ENCODE measurements at regions not wholly inside any gene's neighbourhood (a gene's known extent, or its start where the extent isn't known, plus 50 kb on each side); places are given as distances from the start of the nearest gene placed in this dataset.

GRCh38 chr11:19502691-19503253 is 209.9 kb upstream of the NAV2 start:
- peaks cover 23% of the 10 kb centered on the region for H3K27me3 Mint-ChIP-seq (ENCODE audit: low read depth)
- DNase-seq (ENCODE audit: low spot score) = no peak
- no peaks in the 10 kb centered on the region for H3K9me3 Mint-ChIP-seq (ENCODE audit: low read depth)
- no peaks in the 10 kb centered on the region for H3K36me3 Mint-ChIP-seq (ENCODE audit: low read depth)
- no peak overlapping the region for H3K27ac Mint-ChIP-seq (ENCODE audit: unreplicated experiment)
- H3K4me3 Mint-ChIP-seq (ENCODE audit: unreplicated experiment) = no peak overlapping the region
- no peaks in the 10 kb centered on the region for H3K4me1 Mint-ChIP-seq (ENCODE audit: low read depth)
- no peak for TF ChIP-seq CTCF (IDR thresholded peaks at IDR 0.05)

GRCh38 chr11:19501631-19502030 is 211.0 kb upstream of the NAV2 start:
- DNase-seq (ENCODE audit: low spot score) = no peak
- H3K4me1 Mint-ChIP-seq (ENCODE audit: low read depth) = no peaks in the 10 kb centered on the region
- TF ChIP-seq CTCF (IDR thresholded peaks at IDR 0.05) = no peak
- no peak overlapping the region for H3K27ac Mint-ChIP-seq (ENCODE audit: unreplicated experiment)
- no peaks in the 10 kb centered on the region for H3K9me3 Mint-ChIP-seq (ENCODE audit: low read depth)
- no peak overlapping the region for H3K4me3 Mint-ChIP-seq (ENCODE audit: unreplicated experiment)
- H3K36me3 Mint-ChIP-seq (ENCODE audit: low read depth) = no peaks in the 10 kb centered on the region
- peaks cover 20% of the 10 kb centered on the region for H3K27me3 Mint-ChIP-seq (ENCODE audit: low read depth)

- Mint-ChIP-seq H3K4me1 (ENCODE audit: low read depth) (no peaks in the 10 kb centered on the region), H3K36me3 (ENCODE audit: low read depth) (peaks cover 3% of the 10 kb centered on the region), H3K4me3 (ENCODE audit: unreplicated experiment) (no peak overlapping the region), H3K27ac (ENCODE audit: unreplicated experiment) (no peak overlapping the region), H3K27me3 (ENCODE audit: low read depth) (peaks cover 23% of the 10 kb centered on the region), H3K9me3 (ENCODE audit: low read depth) (peaks cover 2% of the 10 kb centered on the region)
- no peak for TF ChIP-seq CTCF (IDR thresholded peaks at IDR 0.05)
- no peak for DNase-seq (ENCODE audit: low spot score)
Observed at GRCh38 chr11:19499999-19500398, 212.6 kb upstream of the NAV2 start.

GRCh38 chr11:19499026-19499669 is 213.5 kb upstream of the NAV2 start:
- no peak overlapping the region for H3K4me3 Mint-ChIP-seq (ENCODE audit: unreplicated experiment)
- no peak overlapping the region for H3K27ac Mint-ChIP-seq (ENCODE audit: unreplicated experiment)
- H3K4me1 Mint-ChIP-seq (ENCODE audit: low read depth) = no peaks in the 10 kb centered on the region
- H3K27me3 Mint-ChIP-seq (ENCODE audit: low read depth) = peaks cover 19% of the 10 kb centered on the region
- TF ChIP-seq CTCF (IDR thresholded peaks at IDR 0.05) = no peak
- no peak for DNase-seq (ENCODE audit: low spot score)
- peaks cover 3% of the 10 kb centered on the region for H3K36me3 Mint-ChIP-seq (ENCODE audit: low read depth)
- peaks cover 2% of the 10 kb centered on the region for H3K9me3 Mint-ChIP-seq (ENCODE audit: low read depth)

GRCh38 chr11:19493446-19494213 is 219.0 kb upstream of the NAV2 start:
- Mint-ChIP-seq H3K4me1 (ENCODE audit: low read depth) (no peaks in the 10 kb centered on the region), H3K36me3 (ENCODE audit: low read depth) (peaks cover 3% of the 10 kb centered on the region), H3K9me3 (ENCODE audit: low read depth) (peaks cover 2% of the 10 kb centered on the region), H3K27me3 (ENCODE audit: low read depth) (peaks cover 31% of the 10 kb centered on the region), H3K4me3 (ENCODE audit: unreplicated experiment) (no peak overlapping the region), H3K27ac (ENCODE audit: unreplicated experiment) (no peak overlapping the region)
- DNase-seq (ENCODE audit: low spot score) = no peak
- TF ChIP-seq CTCF (IDR thresholded peaks at IDR 0.05) = no peak

Measured in chondrocyte (in vitro differentiated cells).